Type B pancreatic cell (in vitro differentiated cells): ENCODE measurements at regions not wholly inside any gene's neighbourhood (a gene's known extent, or its start where the extent isn't known, plus 50 kb on each side); places are given as distances from the start of the nearest gene placed in this dataset.

Experiments
- DNase-seq: peaks from one replicate; pipeline ENCODE4 v3.0.0; 2021; ENCODE audit warnings: mixed read lengths; ENCODE audit not compliant: unreplicated experiment; ENCODE audit errors: extremely low spot score
- H3K27ac Mint-ChIP-seq: 2 replicates; pipeline ENCODE4 v1.8.0; 2021; ENCODE audit warnings: mild to moderate bottlenecking, mixed read lengths
- H3K27me3 Mint-ChIP-seq: 2 replicates; pipeline ENCODE4 v1.8.0; 2021; ENCODE audit warnings: mixed read lengths
- H3K36me3 Mint-ChIP-seq: 2 replicates; pipeline ENCODE4 v1.8.0; 2021; ENCODE audit warnings: mixed read lengths
- H3K4me1 Mint-ChIP-seq: one replicate; pipeline ENCODE4 v1.8.0; 2021; ENCODE audit warnings: mixed read lengths; ENCODE audit not compliant: unreplicated experiment
- H3K4me3 Mint-ChIP-seq: 2 replicates; pipeline ENCODE4 v1.8.0; 2021; ENCODE audit warnings: mild to moderate bottlenecking, mixed read lengths
- H3K9me3 Mint-ChIP-seq: 2 replicates; pipeline ENCODE4 v1.8.0; 2021; ENCODE audit warnings: mixed read lengths
- TF ChIP-seq, protein P1 (sequence below): fragments of 200-600 bp; sonication (generic); conservative IDR thresholded peaks from 2 replicates; pipeline ENCODE4 v1.5.0; 2021; ENCODE audit warnings: antibody characterized with exemption, mild to moderate bottlenecking

DNA sequence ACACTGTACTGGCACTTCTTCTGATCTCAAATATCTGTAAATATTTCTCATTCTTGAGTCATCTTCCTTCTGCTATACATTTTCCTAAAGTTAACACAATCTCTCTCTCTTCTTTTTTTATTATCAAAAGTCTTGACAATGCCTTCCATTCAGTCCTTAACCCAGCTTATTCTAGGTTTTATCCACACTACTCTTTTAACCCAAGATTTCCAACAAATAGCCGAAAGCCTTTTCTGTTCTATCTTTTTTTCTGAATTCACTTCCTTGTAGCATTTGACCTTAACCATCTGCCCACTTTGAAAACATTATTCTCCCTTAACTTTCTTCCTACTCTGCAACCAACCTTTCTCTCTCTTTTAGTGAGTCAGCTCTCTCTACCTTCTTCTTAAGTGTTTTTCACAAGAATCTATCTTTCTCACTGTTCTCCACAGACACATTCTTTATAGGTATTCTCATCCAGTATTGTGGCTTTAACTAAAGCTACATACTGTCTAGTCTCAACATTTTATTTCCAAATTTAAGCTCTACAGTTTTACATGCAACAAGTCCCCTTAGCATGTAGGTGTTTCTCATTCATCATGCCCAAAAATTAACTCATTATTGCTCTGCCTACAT is 915.6 kb downstream of the KCNMA1 start:
- no peak for DNase-seq
- H3K36me3 Mint-ChIP-seq: no peaks in the 10 kb centered on the region
- H3K9me3 Mint-ChIP-seq: peaks cover 4% of the 10 kb centered on the region
- no peak overlapping the region for H3K4me3 Mint-ChIP-seq
- H3K27me3 Mint-ChIP-seq: peaks cover 27% of the 10 kb centered on the region
- H3K27ac Mint-ChIP-seq: no peak overlapping the region
- H3K4me1 Mint-ChIP-seq: no peaks in the 10 kb centered on the region
- TF ChIP-seq, protein P1, sequence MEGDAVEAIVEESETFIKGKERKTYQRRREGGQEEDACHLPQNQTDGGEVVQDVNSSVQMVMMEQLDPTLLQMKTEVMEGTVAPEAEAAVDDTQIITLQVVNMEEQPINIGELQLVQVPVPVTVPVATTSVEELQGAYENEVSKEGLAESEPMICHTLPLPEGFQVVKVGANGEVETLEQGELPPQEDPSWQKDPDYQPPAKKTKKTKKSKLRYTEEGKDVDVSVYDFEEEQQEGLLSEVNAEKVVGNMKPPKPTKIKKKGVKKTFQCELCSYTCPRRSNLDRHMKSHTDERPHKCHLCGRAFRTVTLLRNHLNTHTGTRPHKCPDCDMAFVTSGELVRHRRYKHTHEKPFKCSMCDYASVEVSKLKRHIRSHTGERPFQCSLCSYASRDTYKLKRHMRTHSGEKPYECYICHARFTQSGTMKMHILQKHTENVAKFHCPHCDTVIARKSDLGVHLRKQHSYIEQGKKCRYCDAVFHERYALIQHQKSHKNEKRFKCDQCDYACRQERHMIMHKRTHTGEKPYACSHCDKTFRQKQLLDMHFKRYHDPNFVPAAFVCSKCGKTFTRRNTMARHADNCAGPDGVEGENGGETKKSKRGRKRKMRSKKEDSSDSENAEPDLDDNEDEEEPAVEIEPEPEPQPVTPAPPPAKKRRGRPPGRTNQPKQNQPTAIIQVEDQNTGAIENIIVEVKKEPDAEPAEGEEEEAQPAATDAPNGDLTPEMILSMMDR: no peak

DNA sequence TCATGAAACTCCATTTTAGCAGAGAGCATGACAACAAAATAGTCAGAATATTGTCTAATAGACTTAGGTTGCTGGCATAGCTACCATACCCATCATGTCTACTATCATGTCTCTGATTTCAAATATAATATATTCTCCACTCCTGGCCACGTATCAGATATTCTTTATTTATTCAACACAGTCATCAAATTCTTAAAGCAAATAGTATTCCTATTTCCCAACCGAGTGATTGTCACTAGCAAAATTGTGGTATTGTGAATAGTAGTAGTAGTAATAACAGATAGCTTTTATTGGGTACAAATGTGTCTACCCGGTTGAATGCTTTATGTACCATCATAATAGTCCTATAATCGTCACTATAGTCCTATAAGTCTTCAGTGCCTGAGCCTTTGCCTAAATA is 918.6 kb downstream of the KCNMA1 start:
- no peaks in the 10 kb centered on the region for H3K36me3 Mint-ChIP-seq
- peaks cover 4% of the 10 kb centered on the region for H3K9me3 Mint-ChIP-seq
- H3K4me3 Mint-ChIP-seq: no peak overlapping the region
- no peak for DNase-seq
- TF ChIP-seq, protein P1: no peak
- no peaks in the 10 kb centered on the region for H3K4me1 Mint-ChIP-seq
- H3K27ac Mint-ChIP-seq: no peak overlapping the region
- peaks cover 32% of the 10 kb centered on the region for H3K27me3 Mint-ChIP-seq

DNA sequence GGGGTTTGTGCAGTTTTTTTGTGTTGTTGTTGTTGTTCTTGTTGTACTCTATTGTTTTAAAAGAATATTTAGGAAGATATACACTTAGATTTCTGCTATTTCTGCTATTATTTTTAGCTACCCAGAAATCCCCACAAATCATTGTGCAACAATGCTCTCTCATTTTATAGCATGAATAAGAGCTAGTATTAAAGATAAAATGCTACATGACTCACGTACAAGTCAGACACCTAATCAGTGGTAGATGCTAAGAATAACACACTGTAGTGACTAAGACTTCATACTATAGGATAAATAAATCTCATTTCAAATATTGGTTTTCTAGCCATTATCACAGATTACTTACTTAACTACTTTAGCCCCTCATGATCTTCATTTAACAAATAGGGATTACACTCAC is 920.5 kb downstream of the KCNMA1 start:
- TF ChIP-seq, protein P1: no peak
- H3K4me3 Mint-ChIP-seq: no peak overlapping the region
- no peak for DNase-seq

DNA sequence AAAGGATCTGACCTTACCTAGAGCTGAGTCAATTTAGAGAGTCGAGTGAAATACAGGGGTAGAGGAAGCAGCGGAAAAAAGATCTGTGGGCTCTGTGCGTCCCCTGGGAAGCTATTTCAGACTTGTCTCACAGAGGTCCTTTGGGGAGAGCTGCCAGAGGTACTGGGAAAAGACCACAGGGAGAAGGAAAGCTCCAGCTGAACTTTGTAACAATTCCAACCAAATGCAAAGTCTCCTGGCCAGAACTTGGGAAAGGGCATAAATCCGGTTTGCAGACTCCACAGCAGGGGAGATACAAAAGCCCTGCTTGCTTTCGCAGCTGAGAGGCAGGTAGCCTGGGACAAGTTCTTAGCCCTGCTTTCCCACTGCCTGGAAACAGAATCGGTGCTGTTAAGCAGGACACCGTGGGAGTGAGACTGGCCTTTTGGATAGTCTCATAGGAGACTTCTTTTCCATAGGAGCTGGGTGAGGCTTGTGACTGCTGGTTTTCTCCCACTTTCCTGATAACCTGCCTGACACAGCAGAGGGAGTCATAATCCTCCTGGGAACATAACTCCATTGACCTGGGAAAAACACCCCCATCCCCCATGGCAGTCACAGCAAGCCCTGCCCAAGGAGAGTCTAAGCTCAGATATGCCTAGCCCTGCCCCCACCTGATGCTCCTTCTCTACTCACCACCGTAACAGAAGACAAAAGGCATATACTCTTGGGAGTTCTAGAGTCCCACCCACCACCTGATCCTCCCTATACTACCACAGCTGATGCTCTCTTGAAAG is 926.2 kb downstream of the KCNMA1 start:
- Mint-ChIP-seq H3K27ac (no peak overlapping the region), H3K4me3 (no peak overlapping the region), H3K9me3 (peaks cover 5% of the 10 kb centered on the region), H3K36me3 (no peaks in the 10 kb centered on the region), H3K4me1 (no peaks in the 10 kb centered on the region), H3K27me3 (peaks cover 40% of the 10 kb centered on the region)
- DNase-seq: no peak
- TF ChIP-seq, protein P1: no peak

More for the DNA sequence above, 920.5 kb downstream of the KCNMA1 start:
- Mint-ChIP-seq H3K36me3 (no peaks in the 10 kb centered on the region), H3K9me3 (peaks cover 4% of the 10 kb centered on the region), H3K4me1 (no peaks in the 10 kb centered on the region), H3K27ac (no peak overlapping the region), H3K27me3 (peaks cover 44% of the 10 kb centered on the region)

DNA sequence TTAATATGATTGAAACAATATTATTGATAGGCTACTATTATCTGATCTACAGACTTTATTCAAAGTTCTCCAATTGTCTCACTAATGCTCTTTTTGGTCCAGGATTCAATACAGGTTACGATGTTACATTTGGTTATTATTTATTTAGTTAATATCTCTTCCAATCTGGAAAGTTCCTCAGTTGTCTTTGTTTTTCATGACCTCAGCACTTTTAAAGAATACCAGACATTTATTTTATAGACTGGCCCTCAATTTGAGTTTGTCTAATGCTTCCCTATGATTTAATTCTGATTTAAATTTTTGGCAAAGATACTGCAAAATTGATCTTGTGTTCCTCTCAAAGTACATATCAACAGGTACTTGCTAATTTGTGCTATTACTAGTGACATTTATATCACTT is 937.4 kb downstream of the KCNMA1 start:
- Mint-ChIP-seq H3K36me3 (no peaks in the 10 kb centered on the region), H3K27me3 (peaks cover 7% of the 10 kb centered on the region), H3K4me3 (no peak overlapping the region), H3K9me3 (peaks cover 9% of the 10 kb centered on the region), H3K4me1 (no peaks in the 10 kb centered on the region), H3K27ac (no peak overlapping the region)
- TF ChIP-seq, protein P1: no peak
- DNase-seq: no peak
